ENCODE measurements at regions not wholly inside any gene's neighbourhood (a gene's known extent, or its start where the extent isn't known, plus 50 kb on each side); places are given as distances from the start of the nearest gene placed in this dataset.
A peak's percentile ranks its signal among the peaks of the same experiment; 100 is the strongest.
"Not testable (repeated sequence)": the region's sequence is repeated elsewhere in the genome, so short reads cannot be mapped to it uniquely, and the experiment has no call there.

DNA sequence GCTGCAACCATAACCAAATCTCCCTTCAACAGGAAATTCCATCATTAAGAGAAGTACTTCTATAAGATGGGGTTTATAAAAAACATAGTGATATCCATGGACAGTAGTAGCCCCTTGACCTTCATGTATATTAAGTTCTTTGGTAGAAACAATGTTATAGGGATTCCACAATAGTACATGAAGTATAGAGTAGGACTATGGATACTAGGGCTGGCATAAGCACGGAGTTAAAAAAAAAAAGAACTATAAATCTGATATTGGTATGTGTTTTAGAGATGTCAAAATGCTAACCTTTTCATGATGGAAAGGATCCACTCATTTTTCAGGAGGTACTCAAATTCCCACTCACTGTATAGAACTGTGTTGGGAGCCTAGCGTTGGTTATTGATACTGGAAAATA is 337.6 kb downstream of the FGF10 start:
- DNase-seq (ENCODE audit: low spot score), result no peak

DNA sequence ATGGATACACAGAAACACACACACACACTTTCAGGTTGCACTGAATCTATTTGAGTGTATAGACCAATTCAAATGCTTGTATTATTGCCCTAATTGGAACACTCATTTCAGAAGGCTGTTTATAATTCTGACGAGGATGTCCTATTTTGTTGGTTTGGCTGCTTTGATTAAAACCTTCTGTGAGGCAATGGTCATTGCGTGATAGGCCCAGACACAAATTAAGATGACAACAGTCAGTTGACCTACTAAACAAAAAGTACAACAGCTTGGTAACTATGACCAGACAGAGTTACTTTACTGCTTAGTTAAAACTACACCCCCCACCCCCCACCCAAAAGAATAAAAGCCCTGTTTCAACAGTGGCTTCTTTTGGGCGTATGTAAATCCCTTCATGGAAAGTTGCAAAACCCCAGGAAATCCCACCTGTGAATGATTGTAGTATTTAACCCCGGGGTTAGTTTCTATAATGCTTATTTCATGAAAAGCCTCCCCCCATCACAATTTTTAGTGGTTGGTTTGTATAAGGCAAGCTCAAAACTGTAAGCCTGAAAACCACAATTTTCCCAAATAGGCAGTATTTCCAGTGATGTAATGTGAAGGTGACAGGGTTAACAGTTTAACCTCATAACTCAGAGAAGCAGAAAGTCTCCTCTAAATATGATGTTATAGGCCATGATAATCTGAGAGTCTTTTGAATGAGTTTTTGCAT is 340.8 kb downstream of the FGF10 start:
- no peak for DNase-seq (ENCODE audit: low spot score)

DNA sequence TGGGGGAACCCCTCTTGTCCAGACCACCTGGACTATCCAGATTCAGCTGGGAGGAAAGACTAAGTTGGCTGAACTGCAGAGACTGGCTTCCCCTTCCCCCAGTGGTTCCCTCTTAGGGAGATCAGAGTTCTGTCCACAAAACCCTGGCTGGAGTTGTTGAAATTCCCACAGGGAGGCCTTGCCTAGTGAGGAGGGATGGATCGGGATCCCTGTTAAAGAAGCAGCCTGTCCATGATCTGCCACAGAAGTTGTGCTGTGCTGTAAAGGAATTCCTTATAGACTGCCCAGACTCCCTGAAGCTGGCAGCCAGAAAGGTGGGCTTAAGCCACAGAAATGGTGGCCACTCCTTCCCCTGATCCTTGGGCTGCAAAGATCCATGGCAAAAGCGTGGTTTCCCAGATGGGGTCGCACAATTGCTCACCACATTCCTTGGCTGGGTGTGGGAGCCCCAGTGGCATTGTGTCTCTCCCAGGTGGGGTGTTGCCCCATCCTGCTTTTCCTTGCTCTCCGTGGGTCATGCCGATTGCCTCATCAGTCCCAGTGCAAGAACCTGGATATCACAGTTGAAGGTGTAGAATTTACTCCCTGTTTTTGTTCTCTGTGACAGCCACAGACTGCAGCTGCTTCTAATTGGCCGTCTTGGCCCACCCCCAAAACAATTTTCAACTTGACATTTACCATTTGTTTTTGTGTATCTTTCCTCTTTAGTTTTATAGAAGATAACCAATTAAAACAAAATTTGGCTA is 342.4 kb downstream of the FGF10 start:
- no peak for DNase-seq (ENCODE audit: low spot score)

DNA sequence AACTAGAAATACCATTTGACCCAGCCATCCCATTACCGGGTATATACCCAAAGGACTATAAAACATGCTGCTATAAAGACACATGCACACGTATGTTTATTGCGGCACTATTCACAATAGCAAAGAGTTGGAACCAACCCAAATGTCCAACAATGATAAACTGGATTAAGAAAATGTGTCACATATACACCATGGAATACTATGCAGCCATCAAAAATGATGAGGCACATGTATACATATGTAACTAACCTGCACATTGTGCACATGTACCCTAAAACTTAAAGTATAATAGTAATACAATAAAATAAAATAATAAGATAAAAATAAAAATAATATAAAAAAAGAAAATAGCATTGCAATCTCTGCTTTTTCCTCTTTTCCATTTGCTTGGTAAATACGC is 344.7 kb downstream of the FGF10 start:
- DNase-seq (ENCODE audit: low spot score), result not testable (repeated sequence)

DNA sequence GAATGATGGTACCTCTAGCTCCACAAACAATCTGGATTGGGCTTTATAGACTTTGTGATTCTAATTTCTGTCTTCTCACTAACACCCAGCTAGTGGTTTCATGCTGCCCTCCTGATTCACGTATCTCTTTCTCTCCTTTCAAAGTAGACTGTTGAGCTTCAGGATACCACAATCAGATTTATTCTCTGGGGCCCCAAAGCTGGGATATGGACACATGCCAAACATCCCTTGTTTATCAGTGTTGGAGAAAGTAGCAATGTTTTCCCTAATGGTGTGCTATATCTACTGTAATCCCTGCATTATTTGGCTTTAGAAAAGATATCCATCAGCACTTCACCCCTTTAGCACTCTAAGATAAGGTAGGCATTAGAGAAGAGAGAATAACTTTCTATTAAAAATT is 361.0 kb downstream of the FGF10 start:
- no peak for DNase-seq (ENCODE audit: low spot score)

DNA sequence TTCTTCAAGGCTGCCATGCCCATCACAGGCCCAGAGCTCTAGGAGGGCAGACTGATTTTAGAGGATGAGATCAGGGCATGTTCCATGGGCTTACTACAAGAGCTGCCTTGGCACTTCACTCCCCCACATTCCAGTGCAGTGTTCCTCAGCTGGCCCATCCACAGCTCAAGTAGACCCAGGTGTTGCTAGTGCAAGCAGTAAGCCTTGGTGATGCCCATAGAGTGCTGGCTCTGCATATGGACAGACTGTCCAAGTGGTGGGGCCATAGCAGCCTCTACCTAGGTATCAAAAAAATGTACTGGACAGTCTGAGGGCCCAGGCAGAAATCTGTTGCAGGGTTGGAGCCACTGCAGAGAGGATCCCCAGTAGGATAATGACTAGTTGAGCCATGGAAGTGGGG is 366.6 kb downstream of the FGF10 start:
- DNase-seq (ENCODE audit: low spot score), result no peak

DNA sequence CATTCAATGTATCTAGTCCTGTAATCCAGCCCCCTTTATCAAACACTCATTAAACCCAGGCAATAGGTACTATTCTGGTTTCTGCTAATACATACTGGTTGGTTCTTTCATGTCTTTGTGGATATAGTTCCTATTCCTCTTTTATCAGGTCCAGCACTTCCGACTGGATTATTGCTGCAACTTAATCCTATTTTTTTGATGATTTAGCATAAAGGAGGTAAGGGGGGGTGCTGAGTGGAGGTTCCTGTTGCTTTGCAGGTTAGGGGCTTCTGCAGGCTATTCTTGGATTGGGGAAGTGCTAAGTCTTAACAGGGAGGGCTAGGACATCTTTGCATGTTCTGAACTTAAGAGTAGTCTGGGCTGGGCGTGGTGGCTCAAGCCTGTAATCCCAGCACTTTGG is 377.7 kb downstream of the FGF10 start:
- no peak for DNase-seq (ENCODE audit: low spot score)

DNA sequence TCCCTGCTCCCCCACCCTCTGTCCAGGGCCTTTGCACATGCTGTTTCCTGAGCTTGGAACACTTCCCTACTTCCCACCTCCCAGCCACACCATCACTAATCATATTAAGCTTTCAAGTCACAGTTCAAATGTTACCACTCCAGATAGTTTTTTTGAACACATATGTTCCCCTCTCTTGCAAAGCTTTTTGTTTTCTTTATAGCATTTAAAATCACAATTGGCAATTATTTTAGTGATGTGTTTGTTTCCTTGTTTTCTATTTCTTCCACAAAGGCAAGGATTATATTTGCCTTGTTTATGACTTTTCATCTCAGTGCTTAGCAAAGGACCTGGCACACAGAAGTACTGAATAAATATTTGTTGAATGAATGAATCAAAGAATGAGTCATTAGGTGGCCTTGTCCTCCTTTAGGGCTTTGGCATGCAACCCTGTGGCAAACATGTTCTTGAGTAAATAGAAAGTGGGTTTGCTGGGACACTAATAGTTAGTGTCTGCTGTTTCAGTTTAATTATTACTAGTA is 386.8 kb downstream of the FGF10 start:
- DNase-seq (ENCODE audit: low spot score), result peak; percentile 74

DNA sequence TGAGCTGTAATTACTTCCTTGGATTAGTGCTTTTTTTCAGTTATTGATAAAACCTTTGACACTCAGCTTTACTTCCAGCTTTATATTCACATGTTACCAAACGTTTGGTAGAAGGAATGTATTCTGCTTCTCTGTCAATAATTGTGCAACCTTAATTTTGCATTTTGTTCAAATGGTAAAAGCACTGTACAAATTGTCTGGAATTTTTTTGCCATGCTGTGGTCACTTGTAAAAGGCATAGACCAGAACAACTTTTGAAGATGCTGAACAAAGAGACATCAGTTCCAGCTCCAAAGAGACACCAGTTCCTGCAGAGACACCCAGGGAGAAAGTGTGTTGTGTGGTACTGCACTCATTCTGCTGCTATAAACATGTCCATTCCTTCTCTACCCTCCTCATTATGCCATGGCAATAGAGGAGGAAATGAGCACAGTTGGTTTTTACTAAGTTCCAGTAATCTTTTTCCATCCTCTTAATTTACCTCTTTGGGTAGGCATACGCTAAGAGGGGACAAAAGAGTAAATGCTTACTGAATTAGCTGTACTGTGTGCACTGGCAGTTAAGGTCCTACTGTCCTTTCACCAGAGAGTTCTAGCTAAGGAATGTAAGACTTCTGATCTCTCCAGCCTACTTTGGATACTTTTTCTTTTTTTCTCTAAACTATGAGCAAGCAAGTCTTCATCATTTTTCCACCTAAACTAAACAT is 387.4 kb downstream of the FGF10 start:
- no peak for DNase-seq (ENCODE audit: low spot score)

DNA sequence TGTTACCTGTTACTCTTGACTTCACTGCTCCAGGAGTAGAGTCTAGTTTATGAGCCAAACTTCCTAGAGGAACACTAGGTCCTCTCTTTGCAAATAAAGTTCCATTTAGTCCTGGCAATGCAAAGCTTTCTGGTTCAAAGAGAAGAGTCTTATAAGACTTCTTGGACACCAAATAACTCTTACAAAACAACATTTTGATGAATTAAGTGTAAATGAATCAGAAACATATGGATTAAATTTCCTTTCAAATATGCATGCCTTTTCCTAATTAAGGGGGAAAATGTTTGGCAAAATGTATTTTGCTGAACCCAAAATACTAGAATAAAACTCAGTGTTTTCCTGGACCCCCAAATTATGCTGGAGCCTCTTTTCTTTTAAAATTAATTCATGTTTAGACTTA is 388.0 kb downstream of the FGF10 start:
- DNase-seq (ENCODE audit: low spot score), result no peak

DNA sequence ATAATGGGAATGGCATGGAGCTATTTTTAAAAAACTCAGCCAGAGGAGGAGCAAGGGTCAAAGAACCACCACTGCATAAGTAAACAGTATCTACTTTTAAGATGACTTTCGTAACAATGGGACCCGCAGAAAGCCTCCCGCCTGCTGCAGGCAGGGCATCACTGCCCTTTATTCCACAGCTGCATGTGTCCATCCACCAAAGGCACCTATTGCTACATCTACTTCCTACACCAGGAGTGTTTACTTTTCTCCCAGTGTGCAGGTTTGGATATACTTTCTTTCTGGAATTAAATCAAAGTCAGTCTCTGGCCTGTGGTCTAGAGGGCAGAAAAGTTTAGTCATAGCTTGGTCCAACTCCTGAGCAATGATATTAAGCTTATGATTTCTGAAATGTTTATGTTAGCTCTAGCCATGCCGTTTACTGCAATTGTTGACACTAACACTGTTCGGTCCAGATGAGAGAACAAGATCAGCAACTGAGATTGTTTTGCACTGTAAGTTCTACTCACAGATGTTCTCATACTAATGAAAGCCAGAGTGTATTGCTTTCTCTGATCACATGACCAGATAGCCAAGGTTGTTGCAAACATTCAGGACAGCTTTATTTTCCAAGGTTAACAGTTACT is 391.5 kb downstream of the FGF10 start:
- DNase-seq (ENCODE audit: low spot score), result peak; percentile 13

DNA sequence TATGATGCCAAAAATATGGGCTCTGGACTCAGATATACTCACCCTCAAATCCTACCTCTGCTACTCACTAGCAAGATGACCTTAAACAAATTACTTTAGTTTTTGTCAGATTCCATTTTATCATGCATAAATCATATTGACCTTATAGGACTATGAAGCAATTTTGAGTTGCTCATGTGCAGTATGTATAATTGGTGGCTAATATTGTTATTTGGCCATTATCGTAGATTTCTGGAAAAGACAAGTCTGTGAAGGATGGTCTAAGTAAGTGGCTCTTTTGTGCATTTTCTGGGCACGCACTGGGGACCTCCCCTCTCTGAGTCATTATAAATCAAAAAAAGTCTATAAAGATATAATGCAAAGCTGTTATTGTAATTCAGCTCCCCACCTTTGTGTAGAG is 393.0 kb downstream of the FGF10 start:
- no peak for DNase-seq (ENCODE audit: low spot score)

DNA sequence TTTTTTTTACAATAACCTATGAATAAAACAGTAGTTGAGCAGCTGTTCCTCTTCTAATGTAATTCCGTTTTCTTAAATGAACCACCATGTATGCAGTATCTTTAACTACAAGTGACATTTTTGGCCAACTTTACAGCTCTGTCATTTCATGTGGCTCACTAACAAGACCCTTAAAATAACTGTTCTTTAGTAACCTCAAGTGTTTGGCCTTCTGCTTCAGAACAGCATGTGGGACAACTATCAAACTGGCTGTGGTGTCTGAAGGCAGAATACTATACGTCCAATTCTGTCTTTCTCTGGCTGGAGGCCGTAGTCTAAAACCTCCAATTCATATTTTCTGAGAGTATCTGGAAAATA is 391.4 kb downstream of the NNT start:
- DNase-seq (ENCODE audit: low spot score), result no peak

DNA sequence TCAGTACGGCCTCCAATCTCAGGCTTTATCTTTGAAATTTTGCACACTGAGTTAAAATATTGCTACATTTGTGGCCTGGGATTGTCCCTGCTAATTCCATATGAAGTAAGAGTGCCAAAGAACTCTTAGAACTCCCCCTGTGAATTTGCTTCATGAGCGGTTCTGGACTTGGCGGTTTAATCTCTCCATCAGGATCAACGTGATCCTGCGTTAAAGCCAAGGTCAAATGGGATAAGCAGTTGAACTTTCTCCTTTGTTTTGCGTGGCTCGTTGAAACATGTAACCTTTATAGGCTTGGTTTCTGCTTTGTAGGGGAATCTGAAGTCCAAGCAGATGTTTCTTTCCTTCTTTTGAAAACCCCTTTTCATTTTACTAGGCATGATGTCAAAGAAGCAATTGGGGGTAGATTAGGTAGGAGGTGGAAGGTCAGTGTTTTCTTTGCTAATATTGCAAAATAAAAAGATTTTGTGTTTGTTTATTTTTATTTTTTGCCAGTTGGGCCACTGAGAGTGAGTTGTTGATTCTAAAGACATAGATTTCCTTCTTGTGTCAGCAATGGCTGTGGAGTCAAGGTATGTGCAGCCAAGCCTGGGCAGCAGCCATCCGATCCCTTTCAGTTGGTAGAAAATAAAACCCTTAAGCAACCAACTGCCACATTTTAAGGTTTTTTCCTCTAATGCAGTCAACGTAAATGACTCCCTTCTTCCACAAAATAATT is 390.8 kb downstream of the NNT start:
- DNase-seq (ENCODE audit: low spot score), result no peak

DNA sequence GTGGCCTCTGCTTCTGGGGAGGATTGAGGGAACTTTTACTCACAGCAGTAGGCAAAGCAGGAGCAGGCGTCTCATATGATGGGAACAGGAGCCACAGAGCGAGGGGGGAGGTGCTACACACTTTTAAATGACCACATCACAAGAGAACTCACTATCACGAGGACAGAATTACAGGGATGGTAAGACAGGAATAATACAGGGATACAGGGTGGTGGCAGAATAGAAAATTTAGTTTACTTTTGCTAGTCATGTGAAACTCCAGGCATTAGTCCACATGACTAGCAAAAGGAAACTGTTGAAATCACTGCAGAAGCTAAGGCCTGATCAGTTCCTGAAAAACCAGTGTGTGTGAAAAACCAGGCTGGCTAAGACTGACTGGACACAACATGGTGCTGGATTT is 382.4 kb downstream of the NNT start:
- DNase-seq (ENCODE audit: low spot score), result no peak

DNA sequence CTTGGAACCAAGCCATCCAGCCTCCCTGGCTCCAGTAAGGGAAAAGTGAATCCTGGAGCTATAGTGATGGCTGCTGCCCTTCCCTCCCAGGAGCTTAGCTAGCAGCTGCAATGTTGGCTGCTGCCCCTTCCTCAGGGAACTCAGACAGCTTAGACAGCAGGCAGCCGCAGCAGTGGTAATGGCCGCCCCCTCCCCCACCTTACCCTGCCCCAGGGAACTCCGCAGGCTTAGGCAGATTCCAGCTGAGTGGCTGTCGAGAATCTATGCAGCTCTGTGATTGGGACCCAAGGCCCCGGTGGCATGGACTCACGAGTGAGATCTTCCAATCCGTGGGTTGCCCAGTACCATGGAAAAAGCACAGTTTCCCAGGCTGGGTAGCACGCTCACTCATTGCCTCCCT is 378.6 kb downstream of the NNT start:
- no peak for DNase-seq (ENCODE audit: low spot score)

DNA sequence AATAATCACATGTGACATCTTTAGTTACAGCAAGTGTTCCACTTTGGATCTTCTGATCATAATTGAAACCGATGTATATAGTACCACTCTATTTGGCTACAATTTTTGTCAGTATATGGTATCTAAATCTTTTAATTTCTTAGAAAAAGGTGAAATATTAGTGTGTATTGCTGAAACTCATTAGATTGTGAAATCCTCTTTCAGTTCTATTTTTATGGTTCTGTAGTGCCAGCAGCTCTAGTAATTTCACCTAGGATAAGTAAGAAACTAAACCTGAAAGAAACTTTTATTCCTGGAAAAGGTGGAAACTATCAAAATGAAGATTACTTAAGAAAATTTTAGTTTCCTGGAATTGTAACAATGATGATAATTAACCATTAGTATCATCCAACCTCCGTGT is 370.9 kb downstream of the NNT start:
- no peak for DNase-seq (ENCODE audit: low spot score)

DNA sequence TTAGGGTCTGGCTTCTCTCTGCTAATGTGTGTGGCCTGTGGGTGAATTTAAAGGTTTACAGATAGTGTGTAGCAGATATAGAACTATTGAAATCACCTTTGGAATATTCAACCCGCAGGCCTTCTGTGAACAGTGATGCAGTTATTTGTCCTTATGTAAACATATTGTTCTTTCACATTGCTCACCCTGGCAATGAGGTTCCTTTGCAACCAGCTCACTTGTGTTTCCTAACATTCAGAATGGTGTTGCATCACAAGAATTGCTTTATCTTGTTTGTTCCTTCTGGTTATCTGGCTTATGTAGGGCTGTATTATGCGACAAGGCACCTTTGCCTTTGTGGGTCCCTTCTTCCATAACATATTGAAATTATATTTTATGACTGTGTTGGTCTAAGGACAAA is 370.3 kb downstream of the NNT start:
- no peak for DNase-seq (ENCODE audit: low spot score)

DNA sequence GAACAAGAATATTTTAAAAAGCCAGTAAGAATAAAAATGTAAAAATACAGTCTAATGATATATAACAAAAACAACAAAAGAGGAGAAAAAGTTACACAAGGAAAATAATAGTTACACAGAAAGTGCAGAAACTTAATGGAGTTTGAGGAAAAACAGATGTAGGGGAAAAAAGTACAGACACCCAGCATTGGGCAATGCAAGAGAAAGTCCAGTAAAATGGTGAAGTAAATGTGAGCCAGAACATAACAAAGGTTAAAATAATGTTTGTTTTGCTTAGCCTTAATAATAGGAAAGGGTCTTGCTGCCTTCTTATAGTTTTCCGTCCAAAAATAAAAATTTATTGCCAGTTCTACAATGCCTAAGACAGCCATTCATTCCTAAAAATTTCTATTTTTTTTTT is 364.2 kb downstream of the NNT start:
- no peak for DNase-seq (ENCODE audit: low spot score)

DNA sequence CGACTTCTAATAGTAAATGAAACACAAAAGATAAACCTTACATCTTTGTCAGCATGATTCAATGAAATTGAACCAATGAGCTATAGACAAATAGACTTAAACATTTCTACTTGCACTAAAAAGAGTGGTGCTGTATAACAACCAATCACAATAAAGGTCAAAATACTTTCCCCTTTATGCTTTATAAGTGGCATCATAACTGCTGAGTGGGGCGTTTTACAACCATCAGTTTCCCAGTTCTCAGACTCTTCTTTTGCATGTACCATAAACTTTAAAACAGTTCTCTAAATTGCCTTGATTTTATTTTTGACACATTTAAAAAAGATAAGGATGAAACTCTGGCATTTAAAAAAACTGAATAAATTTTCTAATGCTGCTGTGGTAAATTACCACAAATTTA is 356.2 kb downstream of the NNT start:
- no peak for DNase-seq (ENCODE audit: low spot score)

DNA sequence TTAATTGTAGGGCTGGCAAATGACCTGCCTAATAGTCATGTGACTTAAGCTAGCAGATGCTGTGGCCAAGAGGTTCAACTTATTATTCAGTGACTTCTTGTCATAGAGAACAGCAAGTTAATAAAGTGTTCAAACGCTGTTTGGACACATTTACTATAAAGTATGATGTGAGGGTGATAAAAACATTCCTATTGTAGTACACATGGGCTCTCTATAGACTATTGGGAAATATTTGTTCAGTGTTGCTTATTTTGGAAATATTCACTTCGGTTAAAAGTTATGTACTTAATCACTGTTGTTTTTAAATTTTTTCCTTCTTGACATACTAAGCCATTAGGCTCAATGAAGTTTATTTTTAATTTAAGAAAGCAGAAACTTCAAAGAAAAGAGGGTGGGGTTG is 345.0 kb downstream of the NNT start:
- no peak for DNase-seq (ENCODE audit: low spot score)

DNA sequence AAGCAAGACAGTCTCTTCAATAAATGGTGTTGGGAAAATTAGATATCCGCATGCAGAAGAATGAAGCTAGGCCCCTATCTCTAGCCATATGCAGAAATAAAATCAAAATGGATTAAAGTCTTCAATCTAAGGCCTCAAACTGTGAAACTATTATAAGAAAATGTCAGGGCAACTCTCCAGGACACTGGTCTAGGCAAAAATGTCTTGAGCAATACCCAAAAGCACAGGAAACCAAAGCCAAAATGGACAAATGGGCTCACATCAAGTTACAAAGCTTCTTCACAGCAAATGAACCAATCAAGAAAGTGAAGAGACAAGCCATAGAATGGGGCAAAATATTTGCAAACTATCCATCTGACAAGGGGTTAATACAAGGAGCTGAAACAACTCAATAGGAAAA is 338.8 kb downstream of the NNT start:
- DNase-seq (ENCODE audit: low spot score), result no peak
